ENCODE measurements at regions not wholly inside any gene's neighbourhood (a gene's known extent, or its start where the extent isn't known, plus 50 kb on each side); places are given as distances from the start of the nearest gene placed in this dataset.

DNA sequence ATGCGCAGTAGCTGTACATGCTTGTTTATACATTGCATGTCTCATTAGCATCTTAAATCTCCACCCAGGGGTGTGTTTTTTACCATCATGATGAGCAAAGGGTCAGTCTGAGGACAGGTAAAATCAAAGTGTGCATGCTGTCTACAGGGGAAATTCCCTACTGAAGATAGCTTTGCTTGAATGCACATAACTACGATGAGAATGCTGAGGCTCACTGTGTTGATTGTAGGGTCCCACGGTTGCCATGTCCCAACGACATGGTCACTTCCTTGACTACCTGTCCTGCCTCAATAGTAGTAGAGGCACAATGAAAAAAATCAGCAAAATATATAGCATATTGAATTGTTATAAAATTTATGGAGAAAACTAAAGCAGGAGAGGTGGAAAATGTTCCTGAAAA lies 95.6 kb upstream of the TUSC1 start:
- TF ChIP-seq, protein P1, sequence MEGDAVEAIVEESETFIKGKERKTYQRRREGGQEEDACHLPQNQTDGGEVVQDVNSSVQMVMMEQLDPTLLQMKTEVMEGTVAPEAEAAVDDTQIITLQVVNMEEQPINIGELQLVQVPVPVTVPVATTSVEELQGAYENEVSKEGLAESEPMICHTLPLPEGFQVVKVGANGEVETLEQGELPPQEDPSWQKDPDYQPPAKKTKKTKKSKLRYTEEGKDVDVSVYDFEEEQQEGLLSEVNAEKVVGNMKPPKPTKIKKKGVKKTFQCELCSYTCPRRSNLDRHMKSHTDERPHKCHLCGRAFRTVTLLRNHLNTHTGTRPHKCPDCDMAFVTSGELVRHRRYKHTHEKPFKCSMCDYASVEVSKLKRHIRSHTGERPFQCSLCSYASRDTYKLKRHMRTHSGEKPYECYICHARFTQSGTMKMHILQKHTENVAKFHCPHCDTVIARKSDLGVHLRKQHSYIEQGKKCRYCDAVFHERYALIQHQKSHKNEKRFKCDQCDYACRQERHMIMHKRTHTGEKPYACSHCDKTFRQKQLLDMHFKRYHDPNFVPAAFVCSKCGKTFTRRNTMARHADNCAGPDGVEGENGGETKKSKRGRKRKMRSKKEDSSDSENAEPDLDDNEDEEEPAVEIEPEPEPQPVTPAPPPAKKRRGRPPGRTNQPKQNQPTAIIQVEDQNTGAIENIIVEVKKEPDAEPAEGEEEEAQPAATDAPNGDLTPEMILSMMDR (IDR thresholded peaks at IDR 0.05): no peak
- no peak for TF ChIP-seq POLR2A (IDR thresholded peaks at IDR 0.05)

All from body of pancreas (tissue), 4 donors.